Keratinocyte (primary cell): ENCODE measurements at regions not wholly inside any gene's neighbourhood (a gene's known extent, or its start where the extent isn't known, plus 50 kb on each side); places are given as distances from the start of the nearest gene placed in this dataset.

Source experiments
- DNase-seq: peaks from one replicate; pipeline ENCODE4 v3.0.0-alpha.2; 2011; ENCODE audit warnings: low read depth, missing footprints, low spot score
- FAIRE-seq: peaks from 2 replicates; lab custom pipeline; 2011; peaks lifted over from hg19 to GRCh38; lab: Jason Lieb, UNC
- H2AFZ ChIP-seq: 2 replicates; pipeline ENCODE4 v1.6.0; 2012; ENCODE audit warnings: low read length, control low read depth, inconsistent platforms; ENCODE audit not compliant: control insufficient read depth
- H3K27ac ChIP-seq: 2 replicates; pipeline ENCODE4 v1.5.1; 2011; ENCODE audit warnings: low read length; ENCODE audit not compliant: control insufficient read depth, insufficient read depth
- H3K27me3 ChIP-seq: 3 replicates; pipeline ENCODE4 v1.6.0; 2011; ENCODE audit warnings: low read length; ENCODE audit not compliant: control insufficient read depth, insufficient read depth; ENCODE audit errors: extremely low read depth
- H3K36me3 ChIP-seq, 2 experiments: 2 replicates in 1 of 2; 3 replicates in 1 of 2; pipeline ENCODE4 v1.5.1; 2011; ENCODE audit warnings: low read length in 2 of 2, mild to moderate bottlenecking in 1 of 2; ENCODE audit not compliant: control insufficient read depth in 2 of 2, insufficient read depth in 2 of 2; ENCODE audit errors: extremely low read depth in 1 of 2
- H3K4me1 ChIP-seq: 3 replicates; pipeline ENCODE4 v1.5.1; 2011; ENCODE audit warnings: low read length; ENCODE audit not compliant: control insufficient read depth, insufficient read depth; ENCODE audit errors: extremely low read depth
- H3K4me2 ChIP-seq: 3 replicates; pipeline ENCODE4 v1.6.0; 2011; ENCODE audit warnings: low read depth, low read length; ENCODE audit not compliant: control insufficient read depth, insufficient read depth; ENCODE audit errors: extremely low read depth
- H3K4me3 ChIP-seq, 3 experiments: fragments of 200-600 bp in 1 of 3; sonication (generic) in 1 of 3; 2 replicates in 2 of 3; 3 replicates in 1 of 3; pipeline ENCODE4 v1.5.1; 2011 to 2016; ENCODE audit warnings: low read length in 3 of 3, mild to moderate bottlenecking in 3 of 3, control low read depth in 2 of 3, inconsistent platforms in 1 of 3, low read depth in 1 of 3, mixed read lengths in 1 of 3, mixed run types in 1 of 3, moderate library complexity in 1 of 3; ENCODE audit not compliant: control insufficient read depth in 2 of 3, insufficient read depth in 2 of 3; ENCODE audit errors: extremely low read depth in 1 of 3
- H3K79me2 ChIP-seq: 2 replicates; pipeline ENCODE4 v1.6.0; 2012; ENCODE audit warnings: low read length; ENCODE audit not compliant: control insufficient read depth, insufficient read depth
- H3K9ac ChIP-seq: 3 replicates; pipeline ENCODE4 v1.6.0; 2011; ENCODE audit warnings: low read length; ENCODE audit not compliant: control insufficient read depth, insufficient read depth; ENCODE audit errors: extremely low read depth
- H3K9me1 ChIP-seq: 3 replicates; pipeline ENCODE4 v1.6.0; 2011; ENCODE audit warnings: low read length; ENCODE audit not compliant: control insufficient read depth, insufficient read depth; ENCODE audit errors: extremely low read depth
- H3K9me3 ChIP-seq: 2 replicates; pipeline ENCODE4 v1.5.1; 2012; ENCODE audit warnings: low read depth, low read length; ENCODE audit not compliant: control insufficient read depth
- H4K20me1 ChIP-seq: 3 replicates; pipeline ENCODE4 v1.6.0; 2011; ENCODE audit warnings: low read length; ENCODE audit not compliant: control insufficient read depth, insufficient read depth; ENCODE audit errors: extremely low read depth
- EZH2 ChIP-seq: IDR thresholded peaks from one replicate; pipeline ENCODE4 v1.6.1; 2012; ENCODE audit warnings: inconsistent platforms, mild to moderate bottlenecking, low read length, moderate library complexity
- dilution Hi-C: fragments of 300-500 bp; cut with MboI; formaldehyde crosslinking; loops from one replicate; pipeline ENCODE4 v1.7.0; 2020; ENCODE audit warnings: low sequenced_read_pairs; ENCODE audit not compliant: extremely low pct_ligation_motif_present
- small RNA-seq, 3 experiments: library from RNA; depleted of rRNA; stranded (forward); fragments of <200 nt; gene quantifications; one replicate each; pipeline ENCODE3, GENCODE V24; 2012; ENCODE audit warnings: low read depth in 3 of 3, low replicate concordance in 1 of 3; ENCODE audit not compliant: insufficient read length in 3 of 3
- TF ChIP-seq, protein P1 (sequence below), 3 experiments: IDR thresholded peaks in 1 of 3; conservative IDR thresholded peaks in 1 of 3; optimal IDR thresholded peaks in 1 of 3; 2 replicates in 2 of 3; 3 replicates in 1 of 3; pipeline versions ENCODE3 to v1.5.1; 2011; ENCODE audit warnings: low read length in 3 of 3, mild to moderate bottlenecking in 3 of 3, moderate library complexity in 2 of 3, control low read depth in 1 of 3, inconsistent platforms in 1 of 3; ENCODE audit not compliant: insufficient read depth in 2 of 3; ENCODE audit errors: extremely low read depth in 1 of 3

DNA sequence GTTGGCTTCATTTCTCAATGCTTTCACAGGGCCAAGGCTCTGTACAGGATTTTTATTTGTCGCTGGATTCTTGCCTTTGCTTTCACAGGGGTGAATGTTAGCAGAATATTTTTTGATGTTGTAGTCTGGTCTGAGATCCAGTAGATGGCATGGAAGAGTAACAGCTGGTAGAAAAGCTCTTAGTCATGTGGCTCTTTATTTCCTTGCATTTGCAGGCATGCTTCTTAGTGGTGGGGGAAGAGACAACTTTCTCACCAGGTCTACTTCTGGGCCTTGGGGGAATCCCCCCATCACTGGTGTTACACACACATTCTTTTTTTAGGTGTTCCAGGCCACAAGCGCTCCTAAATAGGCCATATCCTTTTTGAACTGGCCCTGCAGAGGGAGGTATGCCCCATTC, 58.2 kb upstream of the DKK2 start:
- no peaks in the 10 kb centered on the region for H3K36me3 ChIP-seq
- H3K4me3 ChIP-seq, result no peak overlapping the region
- H3K9me3 ChIP-seq, result no peaks in the 10 kb centered on the region
- H3K4me2 ChIP-seq, result no peak overlapping the region
- H3K9ac ChIP-seq, result no peak overlapping the region
- H3K9me1 ChIP-seq, result no peaks in the 10 kb centered on the region
- no peaks in the 10 kb centered on the region for H3K4me1 ChIP-seq
- no peak overlapping the region for H2AFZ ChIP-seq
- FAIRE-seq, result peak; percentile 20
- no peaks in the 10 kb centered on the region for H3K27me3 ChIP-seq
- no peaks in the 10 kb centered on the region for H4K20me1 ChIP-seq
- TF ChIP-seq EZH2, result no peak
- TF ChIP-seq, protein P1, sequence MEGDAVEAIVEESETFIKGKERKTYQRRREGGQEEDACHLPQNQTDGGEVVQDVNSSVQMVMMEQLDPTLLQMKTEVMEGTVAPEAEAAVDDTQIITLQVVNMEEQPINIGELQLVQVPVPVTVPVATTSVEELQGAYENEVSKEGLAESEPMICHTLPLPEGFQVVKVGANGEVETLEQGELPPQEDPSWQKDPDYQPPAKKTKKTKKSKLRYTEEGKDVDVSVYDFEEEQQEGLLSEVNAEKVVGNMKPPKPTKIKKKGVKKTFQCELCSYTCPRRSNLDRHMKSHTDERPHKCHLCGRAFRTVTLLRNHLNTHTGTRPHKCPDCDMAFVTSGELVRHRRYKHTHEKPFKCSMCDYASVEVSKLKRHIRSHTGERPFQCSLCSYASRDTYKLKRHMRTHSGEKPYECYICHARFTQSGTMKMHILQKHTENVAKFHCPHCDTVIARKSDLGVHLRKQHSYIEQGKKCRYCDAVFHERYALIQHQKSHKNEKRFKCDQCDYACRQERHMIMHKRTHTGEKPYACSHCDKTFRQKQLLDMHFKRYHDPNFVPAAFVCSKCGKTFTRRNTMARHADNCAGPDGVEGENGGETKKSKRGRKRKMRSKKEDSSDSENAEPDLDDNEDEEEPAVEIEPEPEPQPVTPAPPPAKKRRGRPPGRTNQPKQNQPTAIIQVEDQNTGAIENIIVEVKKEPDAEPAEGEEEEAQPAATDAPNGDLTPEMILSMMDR (optimal IDR thresholded peaks at IDR 0.05 in 1 of 3, IDR thresholded peaks at IDR 0.05 in 1 of 3, conservative IDR thresholded peaks at IDR 0.05 in 1 of 3; ENCODE audit: extremely low read depth in 1 of 3, insufficient read depth in 2 of 3, low read length in 3 of 3), result peak in 1 of 3 experiments; percentile 55
- DNase-seq, result no peak
- dilution Hi-C loops, result no loop called here
- no peak overlapping the region for H3K27ac ChIP-seq
- H3K79me2 ChIP-seq, result no peaks in the 10 kb centered on the region

Small RNA genes in the stretch of these regions (small RNA-seq; reads per million reads assigned to genes)
- gene RNU6-551P, result 0 reads per million in 3 experiments
